ENCODE measurements at regions not wholly inside any gene's neighbourhood (a gene's known extent, or its start where the extent isn't known, plus 50 kb on each side); places are given as distances from the start of the nearest gene placed in this dataset.

DNA sequence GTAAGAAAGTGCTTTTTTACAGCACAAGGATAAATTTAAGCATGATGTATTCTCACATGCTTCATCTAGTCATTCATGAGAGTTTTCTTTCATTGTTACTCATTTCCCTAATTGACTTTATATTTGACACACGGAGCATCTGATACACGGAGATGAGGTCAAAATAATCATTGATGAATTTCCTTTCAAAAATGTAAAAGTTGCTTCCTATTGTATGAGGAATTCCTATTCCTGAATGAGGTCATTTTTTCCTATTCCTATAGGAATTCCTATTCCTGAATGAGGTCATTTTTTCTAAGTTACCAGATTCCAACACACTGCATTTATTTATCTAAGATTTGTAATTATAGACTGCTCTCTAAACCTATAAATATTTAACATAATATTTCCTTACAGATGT, 316.7 kb upstream of the KITLG start:
- TF ChIP-seq POLR2A (IDR thresholded peaks at IDR 0.05; ENCODE audit: low read depth, low read length) (no peak), POLR2AphosphoS5 (IDR thresholded peaks at IDR 0.05; ENCODE audit: low read depth, low read length) (no peak)

All from GM12892 (cell line).